Pancreas (tissue), 10 donors: ENCODE measurements at regions not wholly inside any gene's neighbourhood (a gene's known extent, or its start where the extent isn't known, plus 50 kb on each side); places are given as distances from the start of the nearest gene placed in this dataset.

Experiments
- ATAC-seq, 4 donors: fragments of 200-7000 bp; cut with Tn5 transposase; one replicate each; pipeline versions ENCODE4 v1.8.0 to v1.9.1; 2020; ENCODE audit warnings: mild to moderate bottlenecking in 4 of 4, moderate library complexity in 4 of 4
- DNase-seq, 6 donors: peaks; one replicate each; pipeline ENCODE4 v3.0.0-alpha.2; 2020
- FAIRE-seq: peaks from 2 replicates; lab custom pipeline; 2012; peaks lifted over from hg19 to GRCh38; lab: Jason Lieb, UNC
- H3K27ac ChIP-seq, 4 donors: fragments of 200-600 bp; sonication (generic); 1 replicate in 3 of 4; 2 replicates in 1 of 4; pipeline versions ENCODE4 v1.5.0 to v1.8.0; 2020
- H3K27me3 ChIP-seq, 4 donors: fragments of 200-600 bp; one replicate each; pipeline ENCODE4 v1.8.0; 2021
- H3K36me3 ChIP-seq, 3 donors: fragments of 200-600 bp; sonication (generic) in 1 of 3; one replicate each; pipeline versions ENCODE4 v1.5.0 to v1.8.0; 2020 to 2021
- H3K4me1 ChIP-seq, 3 donors: fragments of 200-600 bp; one replicate each; pipeline ENCODE4 v1.8.0; 2021
- H3K4me3 ChIP-seq, 4 donors: fragments of 200-600 bp; sonication (generic) in 2 of 4; one replicate each; pipeline versions ENCODE4 v1.5.0 to v1.8.0; 2020 to 2021
- H3K9me3 ChIP-seq, 4 donors: fragments of 200-600 bp; one replicate each; pipeline ENCODE4 v1.8.0; 2021
- WGBS, 2 donors: extraction: QIAGEN DNeasy Blood & Tissue Kit; methylation state at CpG; one replicate each; pipeline ENCODE4 v1.1.7; 2013; 5-methylcytosine and 5-hydroxymethylcytosine counted together
- intact Hi-C, 3 donors: fragments of 100-400 bp; cut with DNase I; formaldehyde crosslinking; loops; one replicate each; pipeline versions ENCODE4 v1.11.1 to v1.14.2; 2022
- TF ChIP-seq, protein P1 (sequence below), 4 donors: fragments of 200-600 bp; sonication (generic) in 3 of 4; IDR thresholded peaks; one replicate each; pipeline versions ENCODE4 v1.5.0 to v1.8.0; 2021; ENCODE audit warnings: antibody characterized with exemption in 4 of 4
- donor health status: healthy with polysubstance abuse.
- donor health status: DM: no; HTN: no; CAD: no; lungs with moderate emphysema.
- donor health status: DM: no; HTN: no; CAD: no.
- donor health status: control.
- donor health status: control.
- donor health status: Bipolar disorder and iron deficiency.
- donor health status: DM: yes; HTN: yes; CAD: no.
- donor health status: DM: no; HTN: no; CAD: no.
- donor health status: DM: no; HTN: no; CAD: no.
- donor health status: DM: yes; HTN: yes; CAD: no.

- WGBS, 2 donors = 80 to 83% methylated on average over 1 of the region's 1 CpG
- DNase-seq (no peak), ATAC-seq (no peak), FAIRE-seq (no peak)
- no peaks in the 10 kb centered on the region for H3K9me3 ChIP-seq
- H3K27me3 ChIP-seq = no peaks in the 10 kb centered on the region
- H3K4me3 ChIP-seq = no peak overlapping the region
- intact Hi-C loops = no loop called here
- no peak overlapping the region for H3K27ac ChIP-seq
- TF ChIP-seq, protein P1, sequence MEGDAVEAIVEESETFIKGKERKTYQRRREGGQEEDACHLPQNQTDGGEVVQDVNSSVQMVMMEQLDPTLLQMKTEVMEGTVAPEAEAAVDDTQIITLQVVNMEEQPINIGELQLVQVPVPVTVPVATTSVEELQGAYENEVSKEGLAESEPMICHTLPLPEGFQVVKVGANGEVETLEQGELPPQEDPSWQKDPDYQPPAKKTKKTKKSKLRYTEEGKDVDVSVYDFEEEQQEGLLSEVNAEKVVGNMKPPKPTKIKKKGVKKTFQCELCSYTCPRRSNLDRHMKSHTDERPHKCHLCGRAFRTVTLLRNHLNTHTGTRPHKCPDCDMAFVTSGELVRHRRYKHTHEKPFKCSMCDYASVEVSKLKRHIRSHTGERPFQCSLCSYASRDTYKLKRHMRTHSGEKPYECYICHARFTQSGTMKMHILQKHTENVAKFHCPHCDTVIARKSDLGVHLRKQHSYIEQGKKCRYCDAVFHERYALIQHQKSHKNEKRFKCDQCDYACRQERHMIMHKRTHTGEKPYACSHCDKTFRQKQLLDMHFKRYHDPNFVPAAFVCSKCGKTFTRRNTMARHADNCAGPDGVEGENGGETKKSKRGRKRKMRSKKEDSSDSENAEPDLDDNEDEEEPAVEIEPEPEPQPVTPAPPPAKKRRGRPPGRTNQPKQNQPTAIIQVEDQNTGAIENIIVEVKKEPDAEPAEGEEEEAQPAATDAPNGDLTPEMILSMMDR (IDR thresholded peaks at IDR 0.05) = no peak
- H3K4me1 ChIP-seq = no peaks in the 10 kb centered on the region
- H3K36me3 ChIP-seq = no peaks in the 10 kb centered on the region
Measured at GRCh38 chr11:37616291-37616690, 1018.3 kb upstream of the RAG2 start.

- intact Hi-C loops = no loop called here
- no peaks in the 10 kb centered on the region for H3K27me3 ChIP-seq
- H3K4me1 ChIP-seq = no peaks in the 10 kb centered on the region
- TF ChIP-seq, protein P1 (IDR thresholded peaks at IDR 0.05) = no peak
- H3K9me3 ChIP-seq = no peaks in the 10 kb centered on the region
- DNase-seq = no peak
- WGBS, 2 donors = 14 to 15% methylated on average over 1 of the region's 1 CpG
- H3K4me3 ChIP-seq = no peak overlapping the region
- no peaks in the 10 kb centered on the region for H3K36me3 ChIP-seq
- ATAC-seq = no peak
- no peak for FAIRE-seq
- H3K27ac ChIP-seq = no peak overlapping the region
Measured at GRCh38 chr11:37613031-37613430, 1015.0 kb upstream of the RAG2 start.

- TF ChIP-seq, protein P1 (IDR thresholded peaks at IDR 0.05) = no peak
- Histone ChIP-seq H3K4me1 (no peaks in the 10 kb centered on the region), H3K9me3 (no peaks in the 10 kb centered on the region), H3K36me3 (no peaks in the 10 kb centered on the region), H3K27me3 (no peaks in the 10 kb centered on the region), H3K27ac (no peak overlapping the region), H3K4me3 (no peak overlapping the region)
- DNase-seq (no peak), ATAC-seq (no peak), FAIRE-seq (no peak)
- intact Hi-C loops = no loop called here
- WGBS, 2 donors = 53 to 68% methylated on average over 4 of the region's 4 CpGs
Measured at GRCh38 chr11:37612146-37612545, 1014.1 kb upstream of the RAG2 start.

DNA sequence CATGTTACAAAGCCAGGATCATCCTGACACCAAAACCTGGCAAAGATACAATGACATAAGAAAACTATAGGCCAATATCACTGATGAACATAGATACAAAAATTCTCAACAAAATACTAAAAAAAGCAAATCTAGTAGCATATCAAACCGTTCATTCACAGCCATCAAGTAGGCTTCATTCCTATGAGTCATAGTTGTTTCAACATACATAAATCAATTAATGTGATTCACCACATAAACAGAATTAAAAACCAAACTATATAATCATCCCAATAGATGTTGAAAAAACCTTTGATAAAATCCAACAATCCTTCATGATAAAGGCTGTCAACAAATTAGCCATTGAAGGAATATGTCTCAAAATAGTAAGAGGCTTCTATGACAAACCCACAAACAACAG is 1007.2 kb upstream of the RAG2 start:
- FAIRE-seq (no peak), DNase-seq (no peak), ATAC-seq (no peak)
- Histone ChIP-seq H3K36me3 (no peaks in the 10 kb centered on the region), H3K27ac (no peak overlapping the region), H3K27me3 (no peaks in the 10 kb centered on the region), H3K9me3 (no peaks in the 10 kb centered on the region), H3K4me1 (no peaks in the 10 kb centered on the region), H3K4me3 (no peak overlapping the region)
- WGBS, 2 donors = 44 to 53% methylated on average over 1 of the region's 1 CpG
- intact Hi-C loops = no loop called here
- TF ChIP-seq, protein P1 (IDR thresholded peaks at IDR 0.05) = no peak

- Histone ChIP-seq H3K36me3 (no peaks in the 10 kb centered on the region), H3K27me3 (no peaks in the 10 kb centered on the region), H3K4me1 (no peaks in the 10 kb centered on the region), H3K9me3 (no peaks in the 10 kb centered on the region), H3K27ac (no peak overlapping the region), H3K4me3 (no peak overlapping the region)
- no peak for DNase-seq
- 44 to 58% methylated on average over 1 of the region's 1 CpG for WGBS, 2 donors
- no peak for FAIRE-seq
- TF ChIP-seq, protein P1 (IDR thresholded peaks at IDR 0.05) = no peak
- ATAC-seq = no peak
- intact Hi-C loops = no loop called here
Measured at GRCh38 chr11:37598381-37598780, 1000.3 kb upstream of the RAG2 start.
